HCT116 (cell line): ENCODE measurements at regions not wholly inside any gene's neighbourhood (a gene's known extent, or its start where the extent isn't known, plus 50 kb on each side); places are given as distances from the start of the nearest gene placed in this dataset.
"Not testable (repeated sequence)": the region's sequence is repeated elsewhere in the genome, so short reads cannot be mapped to it uniquely, and the experiment has no call there.

Experiments used
- ATAC-seq: fragments of 200-7000 bp; cut with Tn5 transposase; 2 replicates; pipeline ENCODE4 v1.9.1; 2020; ENCODE audit warnings: mild to moderate bottlenecking, moderate library complexity
- BruUV-seq: library from RNA; stranded (reverse); fragments of 400-500 nt; replicated peaks from 2 replicates; lab custom pipeline; 2021; lab: Mats Ljungman, UMichigan
- CTCF ChIA-PET: fragments of 300-600 bp; sonication (Branson Sonifier 250); formaldehyde crosslinking; loops from one replicate; lab custom pipeline; 2021; ENCODE audit warnings: antibody characterized with exemption; lab: Charles Lee
- POLR2A ChIA-PET: fragments of 300-600, 350-600 bp; sonication (Branson Sonifier 250); formaldehyde crosslinking; loops from one replicate; lab custom pipeline; 2021; ENCODE audit warnings: antibody characterized with exemption; lab: Charles Lee
- RAD21 ChIA-PET, 2 experiments: fragments of 300-600 bp; sonication (Branson Sonifier 250); formaldehyde crosslinking; loops; one replicate each; lab custom pipeline; 2023; ENCODE audit warnings: low total read pairs in 2 of 2; ENCODE audit not compliant: uncharacterized antibody in 2 of 2, unreplicated experiment in 2 of 2, low non-redundant PET in 1 of 2; lab: Charles Lee
- DNase-seq: peaks from one replicate; pipeline ENCODE4 v3.0.0-alpha.2; 2010; ENCODE audit warnings: low read depth, low spot score
- H2AFZ ChIP-seq: fragments of 200-600 bp; shearing (Covaris generic), sonication (generic); 2 replicates; pipeline ENCODE4 v1.6.1; 2017; ENCODE audit warnings: low read depth, mixed run types, mixed read lengths, antibody characterized with exemption, low read length; ENCODE audit not compliant: poor library complexity, severe bottlenecking
- H3K27ac ChIP-seq: 2 replicates; pipeline ENCODE4 v1.5.1; 2012; ENCODE audit warnings: low read depth, low read length
- H3K27me3 ChIP-seq: fragments of 200-600 bp; sonication (generic); 2 replicates; pipeline ENCODE4 v1.6.1; 2016; ENCODE audit warnings: mixed run types, low read length, mixed read lengths; ENCODE audit not compliant: insufficient read depth
- H3K36me3 ChIP-seq, 2 experiments: fragments of 200-500 bp in 1 of 2; fragments of 200-600 bp in 1 of 2; sonication (Bioruptor generic) in 1 of 2; sonication (generic) in 1 of 2; 2 replicates each; pipeline versions ENCODE4 v1.5.1 to v1.6.1; 2014 to 2016; ENCODE audit warnings: low read length in 2 of 2, inconsistent platforms in 1 of 2, mixed read lengths in 1 of 2, mixed run types in 1 of 2; ENCODE audit not compliant: insufficient read depth in 2 of 2, control insufficient read depth in 1 of 2
- H3K4me1 ChIP-seq, 2 experiments: fragments of 200-600 bp in 1 of 2; sonication (generic) in 1 of 2; 2 replicates each; pipeline versions ENCODE4 v1.5.1 to v1.6.1; 2012 to 2017; ENCODE audit warnings: low read length in 2 of 2, inconsistent platforms in 1 of 2, mild to moderate bottlenecking in 1 of 2, mixed read lengths in 1 of 2, mixed run types in 1 of 2, moderate library complexity in 1 of 2; ENCODE audit not compliant: insufficient read depth in 2 of 2, control insufficient read depth in 1 of 2
- H3K4me2 ChIP-seq: fragments of 200-600 bp; sonication (generic); 2 replicates; pipeline ENCODE4 v1.6.1; 2017; ENCODE audit warnings: mixed run types, low read length, mixed read lengths
- H3K4me3 ChIP-seq, 2 experiments: fragments of 200-600 bp in 1 of 2; sonication (generic) in 1 of 2; replicated peaks in 1 of 2; 2 replicates each; pipeline ENCODE4 v1.5.1; 2011 to 2016; ENCODE audit warnings: low read length in 2 of 2, control low read depth in 1 of 2, low read depth in 1 of 2, mild to moderate bottlenecking in 1 of 2, mixed read lengths in 1 of 2, mixed run types in 1 of 2
- H3K79me2 ChIP-seq: fragments of 200-600 bp; sonication (generic); 2 replicates; pipeline ENCODE4 v1.6.1; 2017; ENCODE audit warnings: mild to moderate bottlenecking, mixed run types, low read length, moderate library complexity, mixed read lengths; ENCODE audit not compliant: insufficient read depth
- H3K9ac ChIP-seq: fragments of 200-600 bp; sonication (generic); 2 replicates; pipeline ENCODE4 v1.6.1; 2016; ENCODE audit warnings: low read length, mixed read lengths
- H3K9me2 ChIP-seq: fragments of 200-600 bp; sonication (generic), shearing (Covaris generic); 2 replicates; pipeline ENCODE4 v1.6.1; 2017; ENCODE audit warnings: mixed run types, mild to moderate bottlenecking, moderate library complexity; ENCODE audit not compliant: insufficient read depth
- H3K9me3 ChIP-seq, 2 experiments: fragments of 200-500 bp in 1 of 2; fragments of 200-600 bp in 1 of 2; sonication (Bioruptor generic) in 1 of 2; sonication (generic) in 1 of 2; 2 replicates each; pipeline ENCODE4 v1.6.1; 2014 to 2017; ENCODE audit warnings: low read length in 2 of 2, mixed read lengths in 2 of 2, inconsistent platforms in 1 of 2, low read depth in 1 of 2, mild to moderate bottlenecking in 1 of 2, mixed run types in 1 of 2, moderate library complexity in 1 of 2; ENCODE audit not compliant: control insufficient read depth in 1 of 2, insufficient read depth in 1 of 2
- H4K20me1 ChIP-seq: fragments of 200-600 bp; sonication (generic), shearing (Covaris generic); 2 replicates; pipeline ENCODE4 v1.6.1; 2017; ENCODE audit warnings: mixed run types, mild to moderate bottlenecking, moderate library complexity; ENCODE audit not compliant: insufficient read depth
- ATF3 ChIP-seq: IDR thresholded peaks from 2 replicates; pipeline ENCODE4 v1.6.1; 2012
- CBX3 ChIP-seq: IDR thresholded peaks from 2 replicates; pipeline ENCODE4 v1.6.1; 2012; ENCODE audit warnings: low read depth
- CEBPB ChIP-seq: IDR thresholded peaks from 2 replicates; pipeline ENCODE4 v1.6.1; 2012; ENCODE audit warnings: low read depth
- ELF1 ChIP-seq: IDR thresholded peaks from 2 replicates; pipeline ENCODE4 v1.6.1; 2012; ENCODE audit warnings: low read depth, borderline replicate concordance
- EZH2phosphoT487 ChIP-seq: fragments of 200-600 bp; IDR thresholded peaks from 2 replicates; pipeline ENCODE4 v1.6.1; 2018; ENCODE audit warnings: antibody characterized with exemption, borderline replicate concordance
- FOSL1 ChIP-seq: IDR thresholded peaks from 2 replicates; pipeline ENCODE4 v1.6.1; 2012; ENCODE audit warnings: low read depth
- JUND ChIP-seq: IDR thresholded peaks from 2 replicates; pipeline ENCODE4 v1.6.1; 2012
- REST ChIP-seq: IDR thresholded peaks from 2 replicates; pipeline ENCODE4 v1.6.1; 2012; ENCODE audit warnings: low read depth
- SP1 ChIP-seq: IDR thresholded peaks from 2 replicates; pipeline ENCODE4 v1.6.1; 2012; ENCODE audit warnings: low read depth
- intact Hi-C: fragments of 100-400 bp; cut with micrococcal nuclease; formaldehyde crosslinking; loops from 2 replicates; pipeline ENCODE4 v1.10.0; 2022

GRCh38 chr9:97166496-97167138, 127.7 kb upstream of the CTSV start:
- H3K9ac ChIP-seq, intact Hi-C loops, H3K9me2 ChIP-seq, H3K36me3 ChIP-seq, DNase-seq, H3K27ac ChIP-seq, ATAC-seq, H3K4me2 ChIP-seq, H3K27me3 ChIP-seq, H3K9me3 ChIP-seq, H3K4me1 ChIP-seq, H3K4me3 ChIP-seq, BruUV-seq, H2AFZ ChIP-seq, POLR2A ChIA-PET, H4K20me1 ChIP-seq, H3K79me2 ChIP-seq, RAD21 ChIA-PET, CTCF ChIA-PET: not testable (repeated sequence)

GRCh38 chr9:97160255-97160654, 121.3 kb upstream of the CTSV start:
- no peaks in the 10 kb centered on the region for H3K9me2 ChIP-seq
- no peak for TF ChIP-seq REST
- no peak for TF ChIP-seq JUND
- TF ChIP-seq FOSL1: no peak
- TF ChIP-seq CEBPB: no peak
- no peak for TF ChIP-seq CBX3
- no peak for TF ChIP-seq SP1
- TF ChIP-seq EZH2phosphoT487: no peak
- TF ChIP-seq ELF1: no peak
- TF ChIP-seq ATF3: no peak
- H3K9ac ChIP-seq: no peak overlapping the region
- DNase-seq: no peak
- ChIA-PET CTCF (no interaction called here), POLR2A (no interaction called here), RAD21 (no interaction called here)
- ATAC-seq: no peak
- no peaks in the 10 kb centered on the region for H3K4me1 ChIP-seq
- no peak overlapping the region for H3K27ac ChIP-seq
- no TSS peak for BruUV-seq
- H3K79me2 ChIP-seq: no peaks in the 10 kb centered on the region
- H2AFZ ChIP-seq: peak overlapping the region; percentile 38
- no peak overlapping the region for H3K4me2 ChIP-seq
- H3K27me3 ChIP-seq: no peaks in the 10 kb centered on the region
- intact Hi-C loops: no loop called here
- no peaks in the 10 kb centered on the region for H3K9me3 ChIP-seq
- H3K36me3 ChIP-seq: no peaks in the 10 kb centered on the region
- no peak overlapping the region for H3K4me3 ChIP-seq
- no peaks in the 10 kb centered on the region for H4K20me1 ChIP-seq

- H3K9me3 ChIP-seq, intact Hi-C loops, BruUV-seq, H3K27me3 ChIP-seq, POLR2A ChIA-PET, H3K9ac ChIP-seq, H3K36me3 ChIP-seq, H3K9me2 ChIP-seq, H3K4me1 ChIP-seq, H3K4me2 ChIP-seq, H3K79me2 ChIP-seq, DNase-seq, RAD21 ChIA-PET, H3K27ac ChIP-seq, H2AFZ ChIP-seq, H4K20me1 ChIP-seq, ATAC-seq, H3K4me3 ChIP-seq: not testable (repeated sequence)
- CTCF ChIA-PET: interaction anchor here (0.6 kb wide), 1 partner anchor 91 kb away, joined by 3 read pairs; no protein-coding TSS in a partner anchor
Measured at GRCh38 chr9:97158722-97159121, 119.8 kb upstream of the CTSV start.
